Stimulated activated CD4-positive, alpha-beta T cell treated with anti-CD3 and anti-CD28 coated beads, Interleukin-1b, Interleukin-23, amount 100 ng/mL, for 24 hours (primary cell): ENCODE measurements at regions not wholly inside any gene's neighbourhood (a gene's known extent, or its start where the extent isn't known, plus 50 kb on each side); places are given as distances from the start of the nearest gene placed in this dataset.

Source experiments
- DNase-seq, 4 experiments: peaks; one replicate each; pipeline ENCODE4 v3.0.0-alpha.2; 2020; ENCODE audit warnings: low read depth in 4 of 4, low spot score in 1 of 4

GRCh38 chr6:143621876-143622605 lies 55.7 kb upstream of the PHACTR2 start:
- DNase-seq = no peak

- DNase-seq = no peak
Measured at GRCh38 chr6:143621159-143621873, 56.4 kb upstream of the PHACTR2 start.

GRCh38 chr6:143620447-143620846 lies 57.3 kb upstream of the PHACTR2 start:
- no peak for DNase-seq

GRCh38 chr6:143619824-143620401 lies 57.9 kb upstream of the PHACTR2 start:
- no peak for DNase-seq

GRCh38 chr6:143616741-143617140 lies 61.0 kb upstream of the PHACTR2 start:
- no peak for DNase-seq

GRCh38 chr6:143615785-143616184 lies 62.0 kb upstream of the PHACTR2 start:
- no peak for DNase-seq

GRCh38 chr6:143614235-143614634 lies 63.5 kb upstream of the PHACTR2 start:
- DNase-seq = no peak

- no peak for DNase-seq
Measured at GRCh38 chr6:143613749-143614148, 64.0 kb upstream of the PHACTR2 start.

GRCh38 chr6:143612186-143612585 lies 65.6 kb upstream of the PHACTR2 start:
- DNase-seq = no peak

- DNase-seq = no peak
Measured at GRCh38 chr6:143611580-143611979, 66.2 kb upstream of the PHACTR2 start.

GRCh38 chr6:143609972-143610371 lies 67.8 kb upstream of the PHACTR2 start:
- DNase-seq = no peak

- DNase-seq = no peak
Measured at GRCh38 chr6:143609501-143609900, 68.3 kb upstream of the PHACTR2 start.

- no peak for DNase-seq
Measured at GRCh38 chr6:143608906-143609305, 68.9 kb upstream of the PHACTR2 start.

- DNase-seq = no peak
Measured at GRCh38 chr6:143607974-143608373, 69.8 kb upstream of the PHACTR2 start.

- no peak for DNase-seq
Measured at GRCh38 chr6:143607168-143607567, 70.6 kb upstream of the PHACTR2 start.

- DNase-seq = no peak
Measured at GRCh38 chr6:143605906-143606521, 71.8 kb upstream of the PHACTR2 start.

GRCh38 chr6:143603455-143603854 lies 74.3 kb upstream of the PHACTR2 start:
- DNase-seq = no peak

GRCh38 chr6:143601504-143601903 lies 76.3 kb upstream of the PHACTR2 start:
- no peak for DNase-seq

GRCh38 chr6:143600821-143601220 lies 76.9 kb upstream of the PHACTR2 start:
- no peak for DNase-seq

GRCh38 chr6:143598466-143599080 lies 79.2 kb upstream of the PHACTR2 start:
- no peak for DNase-seq

GRCh38 chr6:143596866-143597265 lies 80.9 kb upstream of the PHACTR2 start:
- DNase-seq = no peak
